H1 (cell line): ENCODE measurements at regions not wholly inside any gene's neighbourhood (a gene's known extent, or its start where the extent isn't known, plus 50 kb on each side); places are given as distances from the start of the nearest gene placed in this dataset.

Experiments
- CBX5 ChIP-seq: fragments of 300-800, 300-1000 bp; sonication (generic); IDR thresholded peaks from 2 replicates; pipeline ENCODE4 v1.7.1; 2016; ENCODE audit warnings: antibody characterized with exemption, low read length, low read depth
- CEBPB ChIP-seq: IDR thresholded peaks from 2 replicates; pipeline ENCODE4 v1.6.1; 2012; ENCODE audit warnings: low read depth, low read length
- JUN ChIP-seq: IDR thresholded peaks from 2 replicates; pipeline ENCODE4 v1.6.1; 2011; ENCODE audit warnings: low read depth, mild to moderate bottlenecking, improper control_type of control experiment, low read length
- RAD21 ChIP-seq, 2 experiments: IDR thresholded peaks in 1 of 2; conservative IDR thresholded peaks in 1 of 2; 2 replicates each; pipeline ENCODE4 v1.6.1; 2011; ENCODE audit warnings: low read depth in 2 of 2, low read length in 2 of 2, improper control_type of control experiment in 1 of 2, inconsistent platforms in 1 of 2, mild to moderate bottlenecking in 1 of 2, moderate library complexity in 1 of 2
- TF ChIP-seq, protein P1 (sequence below): IDR thresholded peaks from 2 replicates; pipeline ENCODE4 v1.6.1; 2012; ENCODE audit warnings: inconsistent platforms

DNA sequence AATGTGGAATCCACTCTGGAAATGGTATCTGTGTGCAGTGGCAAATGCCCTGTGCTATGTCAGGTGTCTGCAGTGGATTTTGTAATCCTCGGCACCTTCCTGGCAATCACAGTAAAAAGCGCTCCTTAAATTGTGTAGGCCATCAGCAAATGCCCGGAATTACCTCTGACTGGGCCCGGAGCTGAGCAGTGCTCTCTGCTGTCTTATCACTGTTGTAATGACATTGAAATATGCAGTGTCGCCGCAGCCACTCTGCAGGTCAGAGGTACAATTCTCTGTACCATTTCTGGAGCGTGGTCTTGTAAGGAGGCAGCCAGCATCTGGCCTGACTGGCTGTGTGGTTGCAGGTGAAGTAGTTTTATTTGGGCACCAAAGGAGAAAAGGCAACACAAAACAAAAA is 416.4 kb upstream of the MKI67 start (continued):
- TF ChIP-seq CBX5 (no peak), JUN (no peak), CEBPB (no peak), RAD21 (IDR thresholded peaks at IDR 0.05 in 1 of 2, conservative IDR thresholded peaks at IDR 0.05 in 1 of 2; ENCODE audit: low read depth in 2 of 2, low read length in 2 of 2) (no peak)
- TF ChIP-seq, protein P1, sequence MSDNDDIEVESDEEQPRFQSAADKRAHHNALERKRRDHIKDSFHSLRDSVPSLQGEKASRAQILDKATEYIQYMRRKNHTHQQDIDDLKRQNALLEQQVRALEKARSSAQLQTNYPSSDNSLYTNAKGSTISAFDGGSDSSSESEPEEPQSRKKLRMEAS, result no peak
